Right cardiac atrium (tissue), 5 donors: ENCODE measurements at regions not wholly inside any gene's neighbourhood (a gene's known extent, or its start where the extent isn't known, plus 50 kb on each side); places are given as distances from the start of the nearest gene placed in this dataset.
"Not testable (repeated sequence)": the region's sequence is repeated elsewhere in the genome, so short reads cannot be mapped to it uniquely, and the experiment has no call there.

Experiments used
- ATAC-seq, 2 donors: fragments of 200-7000 bp; cut with Tn5 transposase; one replicate each; pipeline versions ENCODE4 v1.8.0 to v1.9.1; 2020; ENCODE audit warnings: moderate library complexity in 2 of 2, mild to moderate bottlenecking in 1 of 2
- DNase-seq, 3 donors: peaks; one replicate each; pipeline ENCODE4 v3.0.0-alpha.2; 2020
- H3K27ac ChIP-seq: one replicate; pipeline ENCODE4 v1.5.1; 2013; ENCODE audit warnings: mild to moderate bottlenecking, low read length, control low read depth, moderate library complexity
- H3K27me3 ChIP-seq: one replicate; pipeline ENCODE4 v1.6.1; 2013; ENCODE audit not compliant: control insufficient read depth, insufficient read depth
- H3K4me1 ChIP-seq: one replicate; pipeline ENCODE4 v1.6.1; 2013; ENCODE audit warnings: low read length; ENCODE audit not compliant: control insufficient read depth, insufficient read depth
- H3K4me3 ChIP-seq: one replicate; pipeline ENCODE4 v1.5.1; 2013; ENCODE audit warnings: low read length, control low read depth
- H3K9me3 ChIP-seq: one replicate; pipeline ENCODE4 v1.6.1; 2013; ENCODE audit warnings: low read length; ENCODE audit not compliant: control insufficient read depth
- WGBS: extraction: QIAGEN DNeasy Blood & Tissue Kit; methylation state at CpG from one replicate; pipeline ENCODE4 v1.1.7; 2013; 5-methylcytosine and 5-hydroxymethylcytosine counted together
- intact Hi-C, 4 donors: fragments of 100-400 bp; cut with DNase I; formaldehyde crosslinking; loops; one replicate each; pipeline versions ENCODE4 v1.11.0 to v1.14.0; 2022 to 2023
- donor health status: healthy with polysubstance abuse.
- donor health status: DM: no; HTN: yes; CAD: no.
- donor health status: DM: no; HTN: no; CAD: no.
- donor health status: DM: no; HTN: yes; CAD: no; lungs with severe emphysema.
- donor health status: DM: yes; HTN: yes; CAD: no.

DNA sequence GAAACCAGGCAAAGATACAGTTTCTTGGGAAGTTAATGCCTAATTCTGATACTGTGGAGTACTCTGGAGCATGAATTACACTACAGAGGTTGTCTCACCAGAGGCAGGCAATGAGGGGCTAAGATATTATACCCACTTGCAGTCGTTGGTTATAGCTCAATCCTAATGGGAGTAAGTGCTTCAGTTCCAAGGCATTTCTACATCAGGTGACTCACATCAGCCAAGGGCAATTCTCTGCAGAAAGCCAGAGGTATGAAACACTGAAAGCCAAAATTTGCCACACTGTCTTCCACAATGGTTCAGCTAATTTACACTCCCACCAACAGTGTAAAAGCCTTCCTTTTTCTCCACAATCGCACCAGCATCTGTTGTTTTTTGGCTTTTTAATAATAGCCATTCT, 174.0 kb upstream of the IL15 start:
- ATAC-seq (no peak), DNase-seq (no peak)
- no peak overlapping the region for H3K27ac ChIP-seq
- peaks cover 1% of the 10 kb centered on the region for H3K4me1 ChIP-seq
- no peak overlapping the region for H3K4me3 ChIP-seq
- no peaks in the 10 kb centered on the region for H3K9me3 ChIP-seq
- intact Hi-C loops: no loop called here
- WGBS: 71% methylated on average over 2 of the region's 2 CpGs
- no peaks in the 10 kb centered on the region for H3K27me3 ChIP-seq

DNA sequence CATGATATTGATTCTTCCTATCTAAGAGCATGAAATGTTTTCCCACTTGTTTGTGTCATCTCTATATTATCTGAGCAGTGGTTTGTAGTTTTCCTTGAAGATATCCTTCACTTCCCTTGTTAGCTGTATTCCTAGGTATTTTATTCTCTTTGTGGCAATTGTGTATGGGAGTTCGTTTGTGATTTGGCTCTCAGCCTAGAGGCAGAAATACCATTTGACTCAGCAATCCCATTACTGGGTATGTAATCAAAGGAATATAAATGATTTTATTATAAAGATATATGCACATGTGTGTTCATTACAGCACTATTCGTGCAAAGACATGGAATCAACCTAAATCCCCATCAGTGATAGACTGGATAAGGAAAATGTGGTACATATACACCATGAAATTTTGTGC, 172.7 kb upstream of the IL15 start:
- WGBS: 68% methylated on average over 2 of the region's 2 CpGs
- ATAC-seq: no peak
- intact Hi-C loops: no loop called here
- H3K9me3 ChIP-seq: no peaks in the 10 kb centered on the region
- no peak overlapping the region for H3K27ac ChIP-seq
- H3K27me3 ChIP-seq: no peaks in the 10 kb centered on the region
- no peak overlapping the region for H3K4me3 ChIP-seq
- H3K4me1 ChIP-seq: peaks cover 1% of the 10 kb centered on the region
- no peak for DNase-seq

DNA sequence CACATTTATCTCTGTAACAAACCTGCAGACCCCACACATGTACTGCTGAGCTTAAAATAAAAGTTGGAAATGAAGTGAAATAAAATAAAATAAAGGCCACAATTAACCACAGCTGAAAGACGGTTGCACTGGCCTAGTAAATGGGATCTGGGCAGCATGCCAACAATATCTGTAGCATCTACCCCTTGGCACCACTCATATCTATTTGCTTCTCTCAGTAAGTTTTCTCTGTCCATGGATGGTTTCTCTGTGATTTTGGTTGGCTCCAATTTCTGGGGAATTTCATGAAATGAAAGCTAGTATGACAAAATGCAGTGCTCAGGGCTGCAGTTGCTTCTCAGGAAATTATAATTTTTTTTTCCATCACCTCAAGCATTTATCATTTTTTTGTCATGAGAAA, 172.0 kb upstream of the IL15 start:
- Histone ChIP-seq H3K9me3 (no peaks in the 10 kb centered on the region), H3K4me1 (peaks cover 1% of the 10 kb centered on the region), H3K27me3 (no peaks in the 10 kb centered on the region), H3K4me3 (no peak overlapping the region), H3K27ac (no peak overlapping the region)
- intact Hi-C loops: no loop called here
- ATAC-seq (no peak), DNase-seq (no peak)
- WGBS: 37% methylated on average over 1 of the region's 1 CpG

GRCh38 chr4:141465171-141465570, 171.2 kb upstream of the IL15 start:
- WGBS: 90% methylated on average over 6 of the region's 6 CpGs
- H3K27me3 ChIP-seq: no peaks in the 10 kb centered on the region
- no peak overlapping the region for H3K27ac ChIP-seq
- ATAC-seq (no peak), DNase-seq (no peak)
- H3K4me1 ChIP-seq: peaks cover 1% of the 10 kb centered on the region
- no peak overlapping the region for H3K4me3 ChIP-seq
- intact Hi-C loops: no loop called here
- H3K9me3 ChIP-seq: no peaks in the 10 kb centered on the region

GRCh38 chr4:141467225-141467624, 169.2 kb upstream of the IL15 start:
- H3K4me3 ChIP-seq: no peak overlapping the region
- 67% methylated on average over 2 of the region's 2 CpGs for WGBS
- ATAC-seq (no peak), DNase-seq (no peak)
- H3K27me3 ChIP-seq: no peaks in the 10 kb centered on the region
- no peak overlapping the region for H3K27ac ChIP-seq
- H3K4me1 ChIP-seq: peaks cover 1% of the 10 kb centered on the region
- intact Hi-C loops: no loop called here
- no peaks in the 10 kb centered on the region for H3K9me3 ChIP-seq

GRCh38 chr4:141469392-141469791, 167.0 kb upstream of the IL15 start:
- no peaks in the 10 kb centered on the region for H3K4me1 ChIP-seq
- ATAC-seq (no peak), DNase-seq (no peak)
- intact Hi-C loops: no loop called here
- H3K9me3 ChIP-seq: no peaks in the 10 kb centered on the region
- H3K27me3 ChIP-seq: no peaks in the 10 kb centered on the region
- no peak overlapping the region for H3K27ac ChIP-seq
- 65% methylated on average over 1 of the region's 1 CpG for WGBS
- H3K4me3 ChIP-seq: no peak overlapping the region

DNA sequence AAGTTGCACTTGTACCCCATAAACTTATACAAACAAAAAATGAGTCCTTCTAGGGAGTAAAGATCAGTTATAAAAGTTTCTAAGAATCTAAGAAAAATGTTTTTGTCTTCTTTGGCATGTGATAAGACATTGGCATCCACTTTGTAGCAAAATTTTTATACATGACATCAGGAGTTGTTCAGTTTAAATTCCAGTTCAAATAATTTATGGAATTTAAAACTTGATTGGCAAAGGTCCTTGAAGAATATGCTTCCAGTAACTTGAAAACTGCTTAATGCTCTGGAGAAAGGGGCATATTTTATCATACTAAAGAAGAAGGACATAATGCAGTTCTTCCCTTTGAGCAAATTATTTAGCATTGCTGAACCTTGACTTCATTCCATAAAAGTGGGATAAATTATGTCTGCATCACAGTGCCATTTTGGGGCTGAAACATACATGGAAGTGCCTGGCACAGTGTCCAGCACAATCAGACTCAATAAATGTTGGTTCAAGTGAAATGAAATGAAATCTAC, 163.3 kb upstream of the IL15 start:
- intact Hi-C loops: no loop called here
- H3K27me3 ChIP-seq: no peaks in the 10 kb centered on the region
- ATAC-seq: no peak
- H3K27ac ChIP-seq: no peak overlapping the region
- H3K4me3 ChIP-seq: no peak overlapping the region
- H3K4me1 ChIP-seq: no peaks in the 10 kb centered on the region
- no peaks in the 10 kb centered on the region for H3K9me3 ChIP-seq
- no peak for DNase-seq

DNA sequence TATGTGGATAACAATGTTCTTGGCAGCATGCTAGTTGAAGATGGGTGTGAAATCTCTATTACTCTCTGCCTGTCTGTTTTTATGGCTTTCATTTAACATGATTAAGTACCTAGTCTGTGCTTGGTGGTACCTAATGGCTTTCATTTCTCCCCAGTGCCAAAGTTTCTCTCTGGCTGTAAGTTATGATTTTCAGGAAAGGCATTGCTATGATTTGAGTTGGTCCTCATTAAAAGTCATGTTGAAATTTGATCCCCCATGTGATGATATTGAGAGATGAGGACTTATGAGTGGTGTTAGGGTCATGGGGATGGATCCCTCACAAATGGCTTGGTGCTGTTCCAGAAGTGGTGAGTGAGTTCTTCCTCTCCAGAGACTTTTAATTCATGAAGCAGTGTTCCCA, 162.4 kb upstream of the IL15 start:
- Histone ChIP-seq H3K27ac (no peak overlapping the region), H3K4me3 (no peak overlapping the region), H3K27me3 (no peaks in the 10 kb centered on the region), H3K9me3 (no peaks in the 10 kb centered on the region), H3K4me1 (no peaks in the 10 kb centered on the region)
- intact Hi-C loops: no loop called here
- ATAC-seq: no peak
- no peak for DNase-seq

DNA sequence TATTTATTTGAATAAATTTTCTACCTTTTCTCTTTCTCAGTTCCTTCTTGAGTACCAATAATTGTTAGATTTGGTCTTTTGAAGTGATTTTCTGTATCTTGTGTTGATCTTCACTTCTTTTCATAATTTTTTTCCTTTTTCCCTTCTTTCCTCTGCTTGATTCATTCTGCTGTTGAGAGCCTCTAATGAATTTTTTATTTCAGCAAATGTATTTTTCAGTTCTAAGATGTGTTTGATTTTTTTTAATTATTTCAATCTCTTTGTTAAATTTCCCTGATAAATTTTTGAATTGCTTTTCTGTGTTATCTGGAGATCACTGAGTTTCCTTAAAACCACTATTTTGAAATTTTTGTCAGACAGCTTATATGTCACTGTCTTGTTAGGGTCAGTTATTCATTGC, 155.4 kb upstream of the IL15 start:
- Histone ChIP-seq H3K4me1 (no peaks in the 10 kb centered on the region), H3K9me3 (peaks cover 5% of the 10 kb centered on the region), H3K4me3 (no peak overlapping the region), H3K27me3 (no peaks in the 10 kb centered on the region), H3K27ac (no peak overlapping the region)
- intact Hi-C loops: no loop called here
- DNase-seq (no peak), ATAC-seq (no peak)

GRCh38 chr4:141484298-141484697, 152.1 kb upstream of the IL15 start:
- H3K4me1 ChIP-seq, ATAC-seq, intact Hi-C loops, H3K27me3 ChIP-seq, H3K27ac ChIP-seq, H3K9me3 ChIP-seq, DNase-seq, H3K4me3 ChIP-seq: not testable (repeated sequence)
- WGBS: 93% methylated on average over 12 of the region's 12 CpGs

DNA sequence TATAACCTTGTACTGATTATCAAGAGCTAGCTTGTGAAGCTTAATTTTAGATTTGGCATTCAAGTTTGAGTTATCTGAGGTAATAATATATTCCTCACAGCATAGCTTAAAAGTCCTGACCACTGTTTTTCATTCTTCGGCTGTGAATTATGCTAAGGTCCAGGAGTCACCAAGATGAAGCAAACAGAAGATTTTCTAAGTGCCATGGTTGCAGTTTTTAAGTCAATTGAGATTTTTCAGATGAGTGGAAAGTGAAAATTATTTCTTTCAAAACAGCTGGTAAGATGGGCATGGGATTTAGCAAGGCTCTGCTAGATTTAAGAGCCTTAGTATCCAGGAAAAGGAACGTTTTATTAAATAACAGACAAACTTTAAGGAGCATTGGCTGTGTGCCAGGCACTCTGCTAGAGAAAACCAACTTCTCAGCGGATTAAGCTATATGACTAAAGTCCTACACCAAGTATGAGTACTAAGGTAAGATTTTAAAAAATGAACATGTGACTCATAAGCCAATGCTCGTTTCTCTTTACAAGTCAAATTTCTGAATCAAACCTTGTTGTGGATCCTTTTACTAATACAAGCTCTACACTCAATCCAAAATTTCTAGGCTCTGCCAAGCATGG, 149.9 kb upstream of the IL15 start:
- Histone ChIP-seq H3K4me3 (no peak overlapping the region), H3K27me3 (no peaks in the 10 kb centered on the region), H3K9me3 (peaks cover 5% of the 10 kb centered on the region), H3K27ac (no peak overlapping the region), H3K4me1 (no peaks in the 10 kb centered on the region)
- DNase-seq: peak in 1 of 3 donors; percentile 28
- no peak for ATAC-seq
- intact Hi-C loops: no loop called here
- 63% methylated on average over 4 of the region's 4 CpGs for WGBS

DNA sequence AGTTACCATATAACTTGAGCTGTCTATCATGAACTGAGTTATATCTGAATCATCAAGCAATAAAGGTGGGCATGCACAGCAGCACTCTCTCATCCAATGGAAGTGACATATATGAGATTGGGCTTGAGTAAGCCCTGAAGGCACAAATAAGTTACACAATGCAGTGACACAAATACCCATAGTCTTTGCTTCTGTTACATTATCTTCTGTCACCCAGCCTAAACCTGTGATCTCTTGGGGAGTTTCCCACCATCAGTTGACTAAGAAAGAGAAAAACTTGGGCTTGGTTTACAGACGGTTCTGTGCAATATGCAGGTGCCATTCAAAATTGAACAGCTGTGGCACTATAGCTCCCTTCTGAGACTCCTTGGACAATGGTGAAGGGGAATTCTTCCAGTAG, 138.8 kb upstream of the IL15 start:
- DNase-seq (no peak), ATAC-seq (no peak)
- Histone ChIP-seq H3K9me3 (no peaks in the 10 kb centered on the region), H3K27me3 (no peaks in the 10 kb centered on the region), H3K4me3 (no peak overlapping the region), H3K27ac (no peak overlapping the region), H3K4me1 (no peaks in the 10 kb centered on the region)
- intact Hi-C loops: no loop called here
- WGBS: 87% methylated on average over 1 of the region's 1 CpG
